ENCODE measurements at regions not wholly inside any gene's neighbourhood (a gene's known extent, or its start where the extent isn't known, plus 50 kb on each side); places are given as distances from the start of the nearest gene placed in this dataset.

DNA sequence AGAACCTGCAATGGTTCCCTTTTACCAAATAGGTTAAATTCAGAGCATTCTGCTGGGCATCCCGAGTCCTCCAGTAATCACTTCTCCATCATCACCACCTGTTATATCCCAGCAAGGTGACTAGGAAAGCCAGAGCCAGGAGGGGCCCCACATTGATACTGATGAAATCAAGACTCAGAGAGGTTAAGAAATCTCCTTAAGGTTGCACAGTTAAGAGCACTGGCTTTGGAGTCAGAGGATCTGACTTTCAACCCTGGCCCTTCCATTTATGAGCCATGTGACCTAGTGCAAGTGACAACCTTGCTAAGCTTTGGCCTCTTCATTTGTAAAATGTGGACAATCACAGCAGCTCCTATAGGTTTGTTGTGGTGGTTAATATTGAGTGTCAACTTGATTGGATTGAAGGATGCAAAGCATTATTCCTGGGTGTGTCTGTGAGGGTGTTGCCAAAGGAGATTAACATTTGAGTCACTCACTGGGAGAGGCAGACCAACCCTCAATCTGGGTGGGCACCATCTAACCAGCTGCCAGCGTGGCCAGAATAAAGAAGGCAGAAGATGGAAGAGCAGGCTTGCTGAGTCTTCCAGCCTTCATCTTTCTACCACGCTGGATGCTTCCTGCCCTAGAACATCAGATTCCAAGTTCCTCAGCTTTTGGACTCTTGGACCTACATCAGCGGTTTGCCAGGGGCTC, 194.2 kb upstream of the ASIC2 start:
- Histone ChIP-seq H3K36me3 (no peaks in the 10 kb centered on the region), H3K27me3 (no peaks in the 10 kb centered on the region), H3K4me1 (no peaks in the 10 kb centered on the region), H3K4me3 (replicated peaks in 1 of 3) (no peak overlapping the region), H3K9me3 (no peaks in the 10 kb centered on the region), H3K27ac (no peak overlapping the region)
- intact Hi-C loops (cut with DNase I): no loop called here
- WGBS, 2 donors: 80 to 88% methylated on average over 4 of the region's 4 CpGs
- no peak for DNase-seq
- TF ChIP-seq POLR2A (IDR thresholded peaks at IDR 0.05): no peak
- TF ChIP-seq, protein P1, sequence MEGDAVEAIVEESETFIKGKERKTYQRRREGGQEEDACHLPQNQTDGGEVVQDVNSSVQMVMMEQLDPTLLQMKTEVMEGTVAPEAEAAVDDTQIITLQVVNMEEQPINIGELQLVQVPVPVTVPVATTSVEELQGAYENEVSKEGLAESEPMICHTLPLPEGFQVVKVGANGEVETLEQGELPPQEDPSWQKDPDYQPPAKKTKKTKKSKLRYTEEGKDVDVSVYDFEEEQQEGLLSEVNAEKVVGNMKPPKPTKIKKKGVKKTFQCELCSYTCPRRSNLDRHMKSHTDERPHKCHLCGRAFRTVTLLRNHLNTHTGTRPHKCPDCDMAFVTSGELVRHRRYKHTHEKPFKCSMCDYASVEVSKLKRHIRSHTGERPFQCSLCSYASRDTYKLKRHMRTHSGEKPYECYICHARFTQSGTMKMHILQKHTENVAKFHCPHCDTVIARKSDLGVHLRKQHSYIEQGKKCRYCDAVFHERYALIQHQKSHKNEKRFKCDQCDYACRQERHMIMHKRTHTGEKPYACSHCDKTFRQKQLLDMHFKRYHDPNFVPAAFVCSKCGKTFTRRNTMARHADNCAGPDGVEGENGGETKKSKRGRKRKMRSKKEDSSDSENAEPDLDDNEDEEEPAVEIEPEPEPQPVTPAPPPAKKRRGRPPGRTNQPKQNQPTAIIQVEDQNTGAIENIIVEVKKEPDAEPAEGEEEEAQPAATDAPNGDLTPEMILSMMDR (IDR thresholded peaks at IDR 0.05): no peak

DNA sequence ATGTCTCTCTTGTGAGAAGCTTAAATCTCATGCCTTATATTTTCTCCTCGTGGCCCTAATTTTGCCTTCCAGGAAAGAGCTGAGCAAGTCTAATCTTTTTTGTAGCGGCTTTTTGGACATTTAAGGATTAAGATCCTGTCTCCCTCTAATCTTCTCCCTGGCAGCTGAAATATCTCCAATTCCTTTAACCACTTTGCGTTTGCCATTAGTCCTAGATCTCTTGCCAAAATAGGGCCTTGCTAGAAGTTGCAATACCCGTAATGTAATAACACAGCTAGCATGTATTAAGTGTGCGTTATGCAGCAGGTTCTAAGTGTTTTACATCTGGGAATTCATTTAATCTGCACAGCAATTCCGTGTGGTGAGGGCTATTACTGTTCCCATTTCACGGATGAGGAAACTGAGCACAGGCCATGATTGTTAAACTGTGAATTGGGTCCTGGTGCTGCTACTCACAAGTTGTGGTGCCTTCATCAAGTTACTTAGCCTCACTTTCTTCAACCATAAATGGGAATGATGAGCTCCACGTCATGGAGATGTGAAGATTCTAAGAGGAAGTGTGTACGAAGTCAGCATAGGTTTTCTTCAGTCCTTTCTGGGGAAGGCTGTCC, 198.9 kb upstream of the ASIC2 start:
- WGBS, 2 donors: 85 to 89% methylated on average over 9 of the region's 9 CpGs
- H3K36me3 ChIP-seq: no peaks in the 10 kb centered on the region
- no peaks in the 10 kb centered on the region for H3K9me3 ChIP-seq
- no peak for DNase-seq
- H3K4me3 ChIP-seq (replicated peaks in 1 of 3): no peak overlapping the region
- intact Hi-C loops (cut with DNase I): no loop called here
- no peaks in the 10 kb centered on the region for H3K4me1 ChIP-seq
- H3K27me3 ChIP-seq: no peaks in the 10 kb centered on the region
- H3K27ac ChIP-seq: no peak overlapping the region
- TF ChIP-seq POLR2A (IDR thresholded peaks at IDR 0.05): no peak
- TF ChIP-seq, protein P1 (IDR thresholded peaks at IDR 0.05): no peak

DNA sequence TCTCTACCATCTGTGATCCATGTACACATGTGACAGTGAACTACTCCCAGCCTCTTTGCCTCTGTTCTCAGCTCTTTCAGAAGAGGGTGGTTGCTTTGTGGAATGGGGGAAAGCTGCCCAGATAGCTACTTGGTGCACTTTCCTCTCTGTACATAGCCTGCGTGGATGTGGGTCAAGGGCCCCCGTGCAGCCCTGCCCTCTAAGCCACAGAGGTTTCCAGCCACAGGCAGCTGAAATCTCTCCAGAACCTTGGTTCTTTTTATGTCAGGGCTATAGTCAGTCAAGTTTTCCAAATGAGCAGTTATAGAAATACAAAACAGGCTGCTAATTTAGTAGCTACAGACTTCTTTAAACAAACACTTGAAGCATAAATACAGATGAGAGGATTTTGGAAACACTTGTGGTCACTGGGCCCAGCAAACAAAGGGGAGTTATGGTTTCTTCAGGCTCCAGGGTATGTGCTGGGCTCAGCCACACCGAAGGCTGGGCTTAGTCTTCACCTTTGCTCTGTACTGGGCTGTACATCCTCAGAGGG, 199.7 kb upstream of the ASIC2 start:
- no peaks in the 10 kb centered on the region for H3K9me3 ChIP-seq
- H3K36me3 ChIP-seq: no peaks in the 10 kb centered on the region
- WGBS, 2 donors: 18 to 34% methylated on average over 3 of the region's 3 CpGs
- TF ChIP-seq POLR2A (IDR thresholded peaks at IDR 0.05): no peak
- TF ChIP-seq, protein P1 (IDR thresholded peaks at IDR 0.05): no peak
- H3K4me1 ChIP-seq: no peaks in the 10 kb centered on the region
- no peak overlapping the region for H3K27ac ChIP-seq
- no peak overlapping the region for H3K4me3 ChIP-seq (replicated peaks in 1 of 3)
- no peaks in the 10 kb centered on the region for H3K27me3 ChIP-seq
- DNase-seq: no peak
- intact Hi-C loops (cut with DNase I): no loop called here

DNA sequence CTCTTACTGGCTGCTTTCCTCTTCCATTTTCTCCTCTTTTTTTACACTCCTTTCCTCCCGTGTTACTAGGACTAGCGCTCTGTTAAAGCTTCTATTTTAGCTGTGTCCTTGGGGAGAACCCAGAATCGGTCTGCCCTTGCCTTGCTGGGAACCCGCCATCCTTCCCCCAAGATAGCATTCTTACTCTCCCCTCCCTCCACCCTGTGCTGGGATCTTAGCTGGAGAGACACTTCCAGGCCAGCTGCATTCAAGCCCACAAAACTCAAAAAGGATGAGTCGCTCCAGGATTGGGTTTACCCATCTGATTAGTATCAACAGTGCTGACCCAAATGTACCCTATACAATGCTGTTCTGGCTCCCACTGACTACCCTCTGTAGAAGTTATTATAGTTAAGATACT, 200.5 kb upstream of the ASIC2 start:
- Histone ChIP-seq H3K4me1 (no peaks in the 10 kb centered on the region), H3K36me3 (no peaks in the 10 kb centered on the region), H3K27ac (no peak overlapping the region), H3K27me3 (no peaks in the 10 kb centered on the region), H3K4me3 (replicated peaks in 1 of 3) (no peak overlapping the region), H3K9me3 (no peaks in the 10 kb centered on the region)
- intact Hi-C loops (cut with DNase I): no loop called here
- TF ChIP-seq, protein P1 (IDR thresholded peaks at IDR 0.05): no peak
- no peak for TF ChIP-seq POLR2A (IDR thresholded peaks at IDR 0.05)
- WGBS, 2 donors: 70 to 71% methylated on average over 5 of the region's 5 CpGs
- DNase-seq: no peak

DNA sequence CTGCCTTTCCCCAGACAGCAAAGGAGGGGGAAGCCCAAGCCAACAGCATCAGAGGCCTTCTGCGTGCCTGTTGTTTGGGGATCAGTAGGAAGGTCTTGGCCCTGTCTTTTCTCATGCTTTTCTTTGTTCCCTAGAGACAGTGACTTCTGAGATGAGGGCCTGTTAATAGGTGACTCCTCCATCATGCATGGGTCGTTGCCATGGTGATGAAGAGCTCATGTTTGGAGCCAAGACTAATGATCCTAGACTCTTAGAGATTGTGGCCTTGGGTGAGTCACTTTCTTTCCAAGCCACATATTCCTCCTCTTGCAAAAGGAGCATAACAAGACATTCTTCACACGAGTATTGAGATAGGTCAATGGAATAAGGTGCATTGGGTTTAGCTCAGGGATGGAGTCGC, 201.1 kb upstream of the ASIC2 start:
- no peaks in the 10 kb centered on the region for H3K27me3 ChIP-seq
- no peaks in the 10 kb centered on the region for H3K36me3 ChIP-seq
- no peak for DNase-seq
- no peak for TF ChIP-seq POLR2A (IDR thresholded peaks at IDR 0.05)
- TF ChIP-seq, protein P1 (IDR thresholded peaks at IDR 0.05): no peak
- 79% methylated on average over 4 of the region's 4 CpGs for WGBS, 2 donors
- no peaks in the 10 kb centered on the region for H3K4me1 ChIP-seq
- no peaks in the 10 kb centered on the region for H3K9me3 ChIP-seq
- intact Hi-C loops (cut with DNase I): no loop called here
- H3K4me3 ChIP-seq (replicated peaks in 1 of 3): no peak overlapping the region
- H3K27ac ChIP-seq: no peak overlapping the region
